COLO668 (cell line): ENCODE measurements at regions not wholly inside any gene's neighbourhood (a gene's known extent, or its start where the extent isn't known, plus 50 kb on each side); places are given as distances from the start of the nearest gene placed in this dataset.
A peak's percentile ranks its signal among the peaks of the same experiment; 100 is the strongest.

Source experiments
- DNase-seq: peaks from one replicate; lab custom pipeline; 2025; ENCODE audit not compliant: unreplicated experiment; lab: John Stamatoyannopoulos, UW

DNA sequence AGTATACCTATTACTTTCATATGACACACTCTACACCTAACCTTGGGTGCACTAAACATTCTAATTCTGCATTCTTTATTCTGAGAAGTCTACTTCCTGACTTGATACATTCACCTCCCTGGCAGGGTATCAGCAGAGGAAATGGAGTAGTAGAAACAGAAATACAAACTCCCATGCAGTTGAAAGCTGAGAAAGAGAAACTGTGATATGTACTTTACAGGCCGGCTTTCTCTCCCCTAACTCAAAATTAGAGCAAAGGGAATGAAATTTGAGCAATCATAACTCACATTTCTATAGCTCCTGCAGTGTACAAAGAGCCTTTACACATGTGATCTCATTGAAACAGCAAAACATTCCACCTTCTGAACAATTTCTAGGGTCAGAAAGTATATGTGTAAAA lies 135.5 kb upstream of the COL8A1 start:
- DNase-seq: no peak

DNA sequence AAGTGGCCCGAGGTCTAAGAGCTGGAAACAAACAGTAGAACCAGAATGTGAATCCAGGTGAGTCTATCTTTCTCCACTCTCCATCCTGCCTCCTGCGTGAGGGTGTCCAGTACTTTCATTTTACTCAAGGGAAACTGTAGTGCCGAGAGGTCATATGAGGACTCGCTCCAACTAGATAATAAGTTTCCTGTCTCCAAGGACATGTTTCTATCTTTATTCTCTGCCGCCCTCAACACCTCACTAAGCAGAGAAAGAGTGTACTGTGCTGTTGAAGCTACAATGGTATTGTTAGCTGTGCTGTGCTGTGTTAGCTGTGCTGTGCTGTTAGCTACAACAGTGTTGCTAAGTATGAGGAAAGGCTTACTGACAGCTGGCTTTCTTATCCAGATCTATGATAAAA lies 137.9 kb upstream of the COL8A1 start:
- no peak for DNase-seq

DNA sequence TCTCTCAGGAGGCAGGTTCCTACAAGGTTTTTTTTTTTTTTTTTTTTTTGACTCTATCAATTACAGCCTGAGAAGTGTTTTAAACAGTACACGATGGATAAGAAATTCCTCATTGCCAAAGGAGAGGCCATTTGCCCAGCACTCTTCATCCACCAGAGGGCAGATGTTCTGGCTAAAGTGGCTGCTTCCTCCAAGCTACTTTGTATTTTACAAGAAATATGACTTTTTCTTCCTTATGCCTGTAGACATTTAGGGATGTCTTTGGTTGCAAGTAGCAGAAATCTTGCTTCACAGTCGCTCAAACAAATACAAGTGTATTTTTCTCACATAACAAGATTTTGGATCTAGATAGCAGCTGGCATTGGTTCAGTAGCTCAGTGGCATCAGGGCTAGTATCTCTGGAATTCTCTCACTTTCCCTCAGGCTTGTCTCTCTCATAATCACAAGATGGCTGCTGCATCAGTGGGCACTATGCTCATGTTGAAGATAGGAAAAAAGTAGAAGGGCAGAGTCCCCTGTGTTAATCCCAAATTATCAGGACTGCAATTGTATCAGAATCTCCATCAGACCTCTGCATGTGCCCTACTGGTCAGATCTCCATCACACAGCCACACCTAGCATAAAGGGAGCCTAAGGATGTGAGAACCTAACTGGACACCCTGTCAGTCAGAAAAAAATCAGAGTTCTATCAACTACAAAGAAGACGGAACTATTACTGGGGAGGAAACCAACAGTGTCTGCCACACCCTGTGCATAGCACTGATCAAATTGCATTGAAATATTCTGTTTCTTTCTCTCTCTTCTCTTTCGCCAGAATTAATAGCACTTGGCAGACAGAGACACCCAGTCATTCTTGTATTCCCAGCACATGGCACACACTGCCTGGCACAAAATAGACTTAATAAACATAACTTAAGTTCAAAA lies 138.9 kb upstream of the COL8A1 start:
- DNase-seq: peak; percentile 0

DNA sequence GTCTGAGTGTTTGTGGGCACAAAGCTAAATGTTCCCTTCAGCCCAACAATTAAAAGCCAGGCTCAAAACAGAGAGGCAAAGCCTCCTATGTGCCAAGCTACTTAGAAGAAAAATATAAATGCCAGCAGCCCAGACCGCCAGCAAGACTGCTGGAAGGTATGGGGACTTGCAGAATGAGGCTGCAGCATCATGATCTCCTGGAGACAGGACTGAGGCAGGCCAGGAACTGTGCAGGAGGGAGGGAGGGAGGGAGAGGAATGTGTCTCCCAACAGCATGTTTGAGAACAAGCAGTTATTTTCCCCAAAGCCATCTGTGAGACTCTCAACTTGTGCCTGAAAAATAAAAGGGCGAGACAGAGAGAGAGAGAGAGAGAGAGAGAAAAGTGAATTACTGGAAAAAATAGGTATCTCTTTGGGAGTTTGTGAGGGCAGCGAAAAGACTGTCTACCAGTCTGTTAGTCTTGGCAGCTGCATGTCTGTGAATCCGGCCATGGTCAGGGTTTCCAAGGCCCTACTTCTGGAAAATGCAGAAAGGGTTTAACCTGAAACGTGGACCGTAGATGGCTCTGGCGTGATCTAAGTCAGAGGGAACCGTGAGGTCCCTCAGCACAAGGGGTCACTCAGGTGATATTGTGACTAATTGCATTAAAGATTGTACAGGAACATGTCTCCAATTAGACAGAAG lies 139.7 kb upstream of the COL8A1 start:
- DNase-seq: no peak

DNA sequence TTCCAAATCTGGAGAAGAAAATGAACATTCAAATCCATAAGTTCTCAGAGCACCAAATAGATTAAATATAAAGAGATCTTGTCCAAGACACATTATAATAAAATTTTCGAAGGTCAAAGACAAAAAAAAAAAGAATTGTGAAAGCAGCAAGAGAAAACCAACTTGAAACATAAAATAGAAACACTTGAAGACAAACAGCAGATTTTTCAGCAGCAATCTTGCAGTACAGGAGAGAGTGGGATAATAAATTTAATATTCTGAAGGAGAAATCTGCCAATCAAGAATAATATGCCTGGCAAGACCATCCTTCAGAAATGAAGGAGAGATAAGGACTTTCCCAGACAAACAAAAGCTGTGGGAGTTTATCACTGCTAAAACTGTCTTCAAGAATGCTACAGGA lies 150.5 kb upstream of the COL8A1 start:
- no peak for DNase-seq

DNA sequence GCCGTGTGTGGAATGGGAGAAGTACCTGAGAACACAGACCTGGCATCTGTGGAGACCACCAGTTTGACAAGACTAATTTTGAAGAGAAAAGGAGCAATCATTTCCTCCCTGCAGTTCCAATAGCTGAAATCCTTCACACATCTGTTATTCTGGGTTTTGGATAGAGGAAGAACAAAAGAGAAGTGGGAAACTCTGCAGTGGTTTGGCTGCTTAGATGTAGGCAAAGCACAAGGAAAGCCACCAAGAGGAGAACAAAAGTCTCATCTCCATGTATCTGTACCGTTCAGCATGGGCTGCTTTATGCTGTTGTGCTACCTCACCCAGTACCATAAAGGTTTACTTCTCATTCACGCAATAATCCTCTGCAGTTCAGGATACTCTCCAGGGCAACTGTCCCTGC lies 153.1 kb upstream of the COL8A1 start:
- DNase-seq: no peak

DNA sequence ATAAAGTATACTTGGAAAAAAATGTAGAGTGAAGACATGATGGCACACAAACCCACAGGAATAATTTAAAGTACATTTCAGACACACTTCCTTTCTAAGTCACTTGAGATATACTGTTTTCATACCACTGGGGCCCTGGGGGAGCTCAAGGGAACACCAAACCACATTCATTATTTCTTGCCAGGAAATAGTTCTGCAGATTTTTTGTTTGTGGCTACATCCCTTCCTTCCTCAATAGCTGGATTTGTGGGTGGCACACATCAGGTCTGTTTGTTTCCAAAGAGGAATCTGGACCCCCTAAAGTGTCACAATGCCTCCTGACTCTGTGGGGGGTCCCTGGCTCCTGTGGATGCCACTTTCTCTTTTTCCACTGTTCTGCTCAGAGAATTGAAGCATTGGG lies 153.5 kb upstream of the COL8A1 start:
- no peak for DNase-seq

DNA sequence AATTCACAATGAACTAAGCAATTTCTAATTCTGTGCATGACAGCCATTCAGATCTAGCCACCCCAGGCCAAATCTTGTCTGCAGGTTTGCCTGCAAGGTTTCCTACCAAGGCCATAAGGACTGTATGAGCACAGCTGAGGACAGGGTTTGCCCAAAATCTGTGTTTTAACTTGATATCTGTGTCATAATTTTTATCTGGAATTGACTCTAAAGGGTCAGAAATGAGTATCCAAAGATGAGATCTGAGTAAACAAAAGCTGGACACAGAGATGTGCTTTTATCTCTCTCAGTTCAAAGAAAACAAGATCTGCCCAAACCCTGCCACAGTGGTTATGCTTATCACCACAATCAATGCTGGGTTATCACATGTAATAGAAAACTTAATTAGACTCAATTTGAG lies 154.6 kb upstream of the COL8A1 start:
- DNase-seq: no peak

DNA sequence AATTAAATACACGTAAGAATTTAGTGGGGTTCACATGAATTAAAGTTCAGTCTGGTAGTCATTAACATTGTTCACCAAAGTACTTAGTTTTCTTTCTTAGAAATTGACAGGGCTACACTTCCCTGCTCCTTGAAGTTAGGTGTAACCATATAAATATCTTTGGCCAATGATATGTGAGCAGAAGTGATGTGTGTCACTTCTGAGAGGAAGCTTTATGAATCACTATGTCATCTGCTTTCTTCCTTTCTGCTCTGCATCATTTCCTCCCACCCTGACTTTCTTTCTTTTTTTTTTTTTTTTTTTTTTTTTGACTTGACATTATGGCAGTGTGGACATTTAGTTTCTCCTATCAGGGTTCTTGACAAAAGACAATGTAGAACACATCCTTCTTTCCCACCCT lies 156.2 kb upstream of the COL8A1 start:
- DNase-seq: no peak

DNA sequence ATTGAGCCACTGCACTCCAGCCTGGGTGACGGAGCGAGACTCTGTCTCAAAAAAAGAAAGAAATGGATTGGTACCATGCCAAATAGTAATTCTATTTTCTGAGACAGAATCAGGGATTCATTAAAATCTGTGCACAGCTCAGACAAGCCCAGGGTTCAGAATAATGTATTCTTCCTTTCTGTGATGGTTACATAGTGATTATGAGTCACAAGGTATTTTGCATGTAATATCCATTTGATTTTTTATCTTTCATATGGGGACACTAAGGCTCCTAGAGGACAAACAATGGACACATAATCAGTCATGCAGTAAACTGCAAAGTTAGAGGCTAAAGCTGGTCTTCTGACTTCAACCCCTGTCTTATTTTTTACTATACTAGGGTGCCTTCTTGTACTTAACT lies 156.8 kb upstream of the COL8A1 start:
- no peak for DNase-seq

DNA sequence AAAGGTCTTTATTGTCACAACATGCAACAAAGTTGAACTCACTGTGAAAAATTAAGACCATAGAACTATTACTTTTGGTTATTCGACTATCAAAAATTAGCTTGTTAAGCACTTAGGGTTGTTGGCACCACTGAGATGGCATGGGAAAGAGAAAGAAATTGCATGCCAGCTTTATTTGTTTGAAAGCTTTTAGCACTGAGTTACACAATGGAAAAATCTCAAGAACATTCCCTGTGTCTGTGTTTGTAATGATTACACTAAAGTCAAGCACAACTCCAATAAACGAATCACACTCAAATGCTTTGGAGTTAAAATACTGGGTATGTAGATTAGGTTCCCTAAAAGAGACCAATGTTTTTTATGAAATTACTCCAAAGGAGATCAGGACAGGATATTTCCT lies 158.6 kb upstream of the COL8A1 start:
- DNase-seq: no peak

DNA sequence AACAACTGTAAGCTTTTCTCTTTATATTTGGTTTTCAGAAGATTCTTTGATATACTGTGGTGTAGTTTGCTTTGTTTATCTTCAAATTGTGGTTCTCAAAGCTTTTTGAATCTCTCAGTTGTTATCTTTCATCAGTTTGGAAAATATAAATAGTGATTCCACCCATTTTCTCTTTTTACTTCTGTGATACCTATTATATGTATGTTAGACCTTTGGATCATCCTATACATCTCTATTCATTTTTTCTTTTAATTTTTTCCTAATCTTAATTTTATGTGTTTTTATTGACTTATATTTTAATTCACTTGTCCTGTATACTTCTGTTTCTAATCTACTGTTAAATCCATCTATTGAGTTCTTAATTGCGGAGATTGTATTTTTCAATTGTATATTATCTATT lies 160.7 kb upstream of the COL8A1 start:
- no peak for DNase-seq

DNA sequence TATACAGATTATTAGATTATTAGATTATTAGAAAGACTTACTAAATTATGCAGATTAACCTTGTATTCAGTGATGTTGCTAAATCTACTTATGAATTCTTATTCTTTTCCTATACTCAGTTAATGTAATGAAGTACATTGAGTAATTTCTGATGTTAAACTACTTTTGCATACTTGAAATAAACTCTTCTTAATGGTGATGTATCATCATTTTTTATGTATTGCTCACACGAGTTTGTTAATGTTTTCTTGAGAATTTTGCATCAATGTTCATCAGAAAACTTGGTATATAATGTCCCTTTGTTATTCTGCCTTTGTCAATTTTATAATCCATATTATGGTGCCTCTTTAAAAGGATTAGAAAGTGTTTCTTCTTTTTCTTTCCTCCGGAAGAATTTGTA lies 163.2 kb upstream of the COL8A1 start:
- DNase-seq: no peak

DNA sequence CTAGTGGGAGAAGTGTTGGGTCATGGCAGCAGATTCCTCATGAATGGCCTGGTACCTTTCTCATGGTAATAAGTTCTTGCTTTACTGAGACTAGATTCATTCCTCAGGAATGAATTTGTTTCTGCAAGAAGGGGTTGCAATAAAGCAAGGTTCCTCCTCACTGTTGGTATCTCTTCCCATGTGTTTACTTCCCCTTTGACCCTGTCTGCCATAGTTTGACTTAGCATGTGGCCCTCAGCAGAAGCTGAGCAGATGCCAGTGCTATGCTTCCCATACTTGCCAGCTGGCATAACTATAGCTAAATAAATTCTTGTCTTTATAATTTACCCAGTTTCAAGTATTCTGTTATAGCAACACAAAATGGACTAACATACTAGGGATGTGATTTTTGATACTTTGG lies 163.6 kb upstream of the COL8A1 start:
- DNase-seq: no peak

DNA sequence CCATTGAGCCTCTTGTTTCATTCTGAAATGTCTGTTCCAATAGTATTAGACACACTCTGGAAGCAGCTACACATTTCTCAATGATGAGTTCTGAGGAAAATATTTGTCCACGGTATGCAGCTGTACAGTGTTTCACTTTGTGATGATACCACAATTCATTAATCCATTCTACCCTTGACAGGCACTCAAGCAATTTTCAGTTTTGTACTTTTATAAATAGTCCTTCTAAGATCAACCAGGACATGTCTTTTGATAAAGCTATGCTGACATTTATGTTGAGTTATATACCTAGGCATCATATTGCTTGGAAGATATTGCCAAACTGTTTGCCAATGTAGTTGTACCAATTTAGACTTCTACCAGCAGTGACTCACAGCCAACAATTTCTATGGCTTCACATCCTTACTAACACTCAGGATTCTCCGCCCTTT lies 165.1 kb upstream of the COL8A1 start:
- no peak for DNase-seq

DNA sequence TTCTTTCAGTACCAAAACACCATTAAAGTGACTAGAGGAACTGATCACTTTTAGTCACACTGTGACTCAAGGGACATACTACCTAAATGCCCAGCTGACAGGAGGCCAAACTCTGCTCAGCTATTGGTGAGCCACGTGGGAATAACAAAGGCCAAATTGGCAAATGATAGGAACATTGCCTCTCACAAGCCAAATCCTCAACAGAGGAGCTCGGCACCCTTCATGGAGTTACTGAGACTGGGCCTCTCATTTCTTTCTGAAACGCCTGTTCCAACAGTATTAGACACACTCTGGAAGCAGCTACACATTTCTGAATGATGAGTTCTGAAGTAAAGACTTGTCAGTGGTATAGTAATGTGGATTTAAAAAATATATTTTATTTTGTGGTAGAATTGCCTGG lies 166.0 kb upstream of the COL8A1 start:
- DNase-seq: no peak

DNA sequence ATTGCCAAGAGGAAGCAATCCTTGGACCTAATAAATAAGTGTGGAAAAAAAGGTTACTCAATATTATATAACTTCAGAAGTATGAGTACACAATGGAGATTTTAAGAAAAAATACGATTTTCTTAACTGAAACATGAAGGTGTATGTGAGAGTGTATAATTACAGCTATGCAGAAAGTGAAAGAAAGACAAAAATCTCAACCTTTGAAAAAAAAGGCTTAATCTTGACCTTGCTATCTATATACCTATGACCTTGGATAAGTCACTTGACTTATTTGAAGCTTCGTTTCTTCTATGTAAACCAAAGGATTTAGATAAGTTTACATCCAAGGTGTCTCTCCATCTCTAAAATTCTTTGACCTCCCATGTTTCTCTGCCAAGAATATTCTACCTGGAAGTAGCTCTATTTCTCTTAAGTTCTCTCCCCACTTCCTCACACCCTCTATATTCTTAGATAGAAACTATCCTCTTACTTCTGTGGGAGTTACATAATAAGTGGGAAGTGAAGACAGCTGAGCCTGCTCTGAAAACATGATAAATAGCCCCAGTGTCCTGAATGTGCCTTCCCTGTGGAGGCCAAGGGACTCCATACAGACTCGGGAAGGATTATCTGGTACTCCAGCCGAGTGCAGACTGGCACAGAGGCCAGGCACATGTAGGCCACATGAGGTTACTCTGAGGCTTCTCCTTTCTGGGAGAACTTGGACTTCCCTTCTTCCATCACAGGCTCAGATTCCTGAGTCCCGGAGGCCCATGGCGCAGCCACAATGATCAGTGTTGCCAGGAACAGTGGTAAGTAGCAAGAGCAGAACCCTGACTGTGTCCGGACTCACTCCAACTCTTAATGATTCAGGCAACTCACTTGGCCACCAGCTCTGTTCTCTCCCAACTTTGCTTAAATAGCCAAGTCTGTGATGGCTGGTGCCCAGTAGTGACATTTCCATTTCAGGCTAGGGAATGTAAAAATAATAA lies 166.8 kb upstream of the COL8A1 start:
- DNase-seq: no peak

DNA sequence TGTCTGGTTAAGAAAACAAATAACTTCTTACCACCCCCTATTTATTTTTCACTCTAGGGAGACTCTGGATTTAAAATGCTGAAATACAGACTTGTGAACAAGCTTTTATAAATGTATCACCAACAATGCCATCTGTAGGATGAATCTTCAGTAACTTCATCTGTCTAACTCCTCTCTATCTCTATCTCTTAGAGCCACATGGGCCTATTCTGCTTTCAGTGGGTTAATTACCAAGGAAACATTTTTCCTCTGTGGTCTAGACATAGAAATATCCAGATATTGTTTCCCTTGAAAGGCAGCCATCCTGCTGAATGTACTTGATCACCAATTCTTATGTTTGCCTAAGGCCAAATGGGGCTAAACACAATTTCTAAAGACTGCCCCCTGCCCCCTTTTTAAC lies 167.6 kb upstream of the COL8A1 start:
- DNase-seq: no peak

DNA sequence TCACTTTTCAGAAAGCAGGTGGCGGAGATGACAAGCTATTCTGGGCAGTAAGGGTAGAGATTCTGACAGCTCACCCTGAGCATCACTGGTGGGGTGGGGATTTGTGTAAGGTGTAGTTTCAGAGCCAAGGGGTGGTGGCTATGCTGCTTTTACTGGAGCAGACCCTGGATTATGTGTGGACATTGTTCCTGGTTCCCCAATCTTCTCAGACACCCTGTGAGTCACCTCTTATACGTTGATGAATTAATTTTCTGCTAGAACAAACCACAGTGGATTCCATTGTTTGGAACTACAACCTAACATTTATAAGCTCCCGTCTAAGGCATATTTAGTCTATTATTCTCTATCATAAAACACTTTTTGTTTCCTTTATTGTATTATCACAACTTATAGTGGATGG lies 169.5 kb upstream of the COL8A1 start:
- DNase-seq: no peak

DNA sequence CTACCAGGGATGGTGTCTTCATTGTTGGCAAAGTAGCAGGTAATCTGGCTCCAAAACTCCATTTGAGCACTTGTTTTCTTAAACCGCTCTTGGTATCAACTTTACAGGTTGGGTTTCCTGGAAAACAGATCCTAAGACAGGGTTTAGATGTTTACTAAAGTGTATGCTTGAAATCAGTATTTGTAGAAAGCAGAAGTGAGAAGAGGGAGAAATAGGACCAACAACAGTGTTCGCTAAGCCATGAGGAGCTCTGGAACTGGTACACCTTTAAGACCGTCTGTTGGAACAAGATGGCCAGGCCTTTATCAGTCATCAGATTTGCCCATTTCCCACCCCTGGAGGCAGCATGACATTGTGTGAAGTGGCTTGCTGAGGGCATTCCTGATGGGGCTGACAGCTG lies 171.0 kb upstream of the COL8A1 start:
- DNase-seq: no peak

DNA sequence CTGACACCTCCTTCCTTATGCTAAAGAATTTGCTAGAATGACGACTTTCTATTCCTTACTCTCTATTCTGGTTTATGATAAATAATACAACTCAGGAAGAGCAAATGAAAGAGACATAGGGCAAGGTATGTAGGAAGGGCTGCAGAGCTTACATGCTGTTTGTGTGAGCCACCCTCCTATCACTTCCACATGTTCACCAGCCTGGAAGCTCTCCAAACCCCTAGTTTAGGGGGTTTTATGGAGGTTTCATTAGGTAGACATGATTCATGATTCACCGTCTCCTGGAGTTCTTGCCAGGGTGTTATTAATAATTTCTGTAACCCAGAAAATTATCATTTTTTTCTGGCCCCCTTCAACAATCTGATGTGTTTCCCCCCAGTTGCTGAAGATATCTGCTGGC lies 172.1 kb upstream of the COL8A1 start:
- no peak for DNase-seq
